ENCODE measurements at regions not wholly inside any gene's neighbourhood (a gene's known extent, or its start where the extent isn't known, plus 50 kb on each side); places are given as distances from the start of the nearest gene placed in this dataset.

DNA sequence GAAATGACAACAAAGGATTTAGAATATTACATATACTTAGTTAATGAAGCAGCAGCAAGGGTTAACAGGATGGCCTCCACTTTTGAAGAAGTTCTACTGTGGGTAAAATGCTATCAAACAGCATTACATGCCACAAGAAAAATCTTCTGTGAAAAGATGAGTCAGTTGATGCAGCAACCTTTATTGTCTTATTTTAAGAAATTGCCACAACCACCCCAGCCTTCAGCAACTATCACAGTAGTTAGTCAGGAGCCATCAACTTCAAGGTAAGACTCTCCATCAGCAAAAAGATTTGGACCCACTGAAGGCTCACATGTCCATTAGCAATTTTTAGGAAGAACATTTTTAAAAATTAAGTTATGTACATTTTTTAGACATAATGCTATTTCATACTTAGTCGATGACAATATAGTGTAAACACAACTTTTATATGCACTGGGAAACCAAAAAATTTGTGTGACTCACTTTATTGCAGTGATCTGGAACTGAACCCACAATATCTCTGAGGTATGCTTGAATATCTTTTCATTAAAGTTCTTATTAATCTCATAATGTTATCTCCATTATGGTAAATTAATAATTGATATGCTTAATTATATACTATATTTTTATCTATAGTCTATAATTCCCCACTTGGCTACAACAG lies 81.2 kb downstream of the SPCS3 start:
- TF ChIP-seq, protein P1, sequence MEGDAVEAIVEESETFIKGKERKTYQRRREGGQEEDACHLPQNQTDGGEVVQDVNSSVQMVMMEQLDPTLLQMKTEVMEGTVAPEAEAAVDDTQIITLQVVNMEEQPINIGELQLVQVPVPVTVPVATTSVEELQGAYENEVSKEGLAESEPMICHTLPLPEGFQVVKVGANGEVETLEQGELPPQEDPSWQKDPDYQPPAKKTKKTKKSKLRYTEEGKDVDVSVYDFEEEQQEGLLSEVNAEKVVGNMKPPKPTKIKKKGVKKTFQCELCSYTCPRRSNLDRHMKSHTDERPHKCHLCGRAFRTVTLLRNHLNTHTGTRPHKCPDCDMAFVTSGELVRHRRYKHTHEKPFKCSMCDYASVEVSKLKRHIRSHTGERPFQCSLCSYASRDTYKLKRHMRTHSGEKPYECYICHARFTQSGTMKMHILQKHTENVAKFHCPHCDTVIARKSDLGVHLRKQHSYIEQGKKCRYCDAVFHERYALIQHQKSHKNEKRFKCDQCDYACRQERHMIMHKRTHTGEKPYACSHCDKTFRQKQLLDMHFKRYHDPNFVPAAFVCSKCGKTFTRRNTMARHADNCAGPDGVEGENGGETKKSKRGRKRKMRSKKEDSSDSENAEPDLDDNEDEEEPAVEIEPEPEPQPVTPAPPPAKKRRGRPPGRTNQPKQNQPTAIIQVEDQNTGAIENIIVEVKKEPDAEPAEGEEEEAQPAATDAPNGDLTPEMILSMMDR (IDR thresholded peaks at IDR 0.05), result no peak
- TF ChIP-seq POLR2A (IDR thresholded peaks at IDR 0.05), result no peak
